ENCODE measurements at regions not wholly inside any gene's neighbourhood (a gene's known extent, or its start where the extent isn't known, plus 50 kb on each side); places are given as distances from the start of the nearest gene placed in this dataset.

GRCh38 chr13:76808927-76809326 is 77.3 kb downstream of the KCTD12 start:
- DNase-seq (ENCODE audit: low read depth) = no peak
- TF ChIP-seq CTCF (IDR thresholded peaks at IDR 0.05; ENCODE audit: low read depth, low read length, missing control alignments) = no peak
- no peak overlapping the region for H3K4me3 ChIP-seq (ENCODE audit: low read depth, low read length)

GRCh38 chr13:76804801-76805200 is 81.4 kb downstream of the KCTD12 start:
- no peak for TF ChIP-seq CTCF (IDR thresholded peaks at IDR 0.05; ENCODE audit: low read depth, low read length, missing control alignments)
- DNase-seq (ENCODE audit: low read depth) = no peak
- no peak overlapping the region for H3K4me3 ChIP-seq (ENCODE audit: low read depth, low read length)

GRCh38 chr13:76803831-76804230 is 82.4 kb downstream of the KCTD12 start:
- DNase-seq (ENCODE audit: low read depth) = no peak
- no peak for TF ChIP-seq CTCF (IDR thresholded peaks at IDR 0.05; ENCODE audit: low read depth, low read length, missing control alignments)

GRCh38 chr13:76800943-76801342 is 85.3 kb downstream of the KCTD12 start:
- no peak overlapping the region for H3K4me3 ChIP-seq (ENCODE audit: low read depth, low read length)
- no peak for TF ChIP-seq CTCF (IDR thresholded peaks at IDR 0.05; ENCODE audit: low read depth, low read length, missing control alignments)
- no peak for DNase-seq (ENCODE audit: low read depth)

More at GRCh38 chr13:76803831-76804230, 82.4 kb downstream of the KCTD12 start:
- no peak overlapping the region for H3K4me3 ChIP-seq (ENCODE audit: low read depth, low read length)

- no peak for DNase-seq (ENCODE audit: low read depth)
- H3K4me3 ChIP-seq (ENCODE audit: low read depth, low read length) = no peak overlapping the region
- TF ChIP-seq CTCF (IDR thresholded peaks at IDR 0.05; ENCODE audit: low read depth, low read length, missing control alignments) = no peak
Observed at GRCh38 chr13:76799696-76800095, 86.5 kb downstream of the KCTD12 start.

GRCh38 chr13:76798037-76798436 is 88.2 kb downstream of the KCTD12 start:
- no peak overlapping the region for H3K4me3 ChIP-seq (ENCODE audit: low read depth, low read length)
- DNase-seq (ENCODE audit: low read depth) = no peak
- TF ChIP-seq CTCF (IDR thresholded peaks at IDR 0.05; ENCODE audit: low read depth, low read length, missing control alignments) = no peak

- no peak for TF ChIP-seq CTCF (IDR thresholded peaks at IDR 0.05; ENCODE audit: low read depth, low read length, missing control alignments)
- no peak for DNase-seq (ENCODE audit: low read depth)
- H3K4me3 ChIP-seq (ENCODE audit: low read depth, low read length) = no peak overlapping the region
Observed at GRCh38 chr13:76797361-76797760, 88.8 kb downstream of the KCTD12 start.
